Psoas muscle (tissue), 7 donors: ENCODE measurements at regions not wholly inside any gene's neighbourhood (a gene's known extent, or its start where the extent isn't known, plus 50 kb on each side); places are given as distances from the start of the nearest gene placed in this dataset.

ENCODE experiments used
- ATAC-seq, 4 donors: fragments of 200-7000 bp; cut with Tn5 transposase; one replicate each; pipeline ENCODE4 v1.9.1; 2020; ENCODE audit warnings: moderate library complexity in 3 of 4, mild to moderate bottlenecking in 2 of 4
- DNase-seq, 2 donors: peaks; one replicate each; pipeline ENCODE4 v3.0.0-alpha.2; 2020
- H3K27ac ChIP-seq: fragments of 200-600 bp; one replicate; pipeline ENCODE4 v1.8.0; 2022
- H3K27me3 ChIP-seq, 3 donors: fragments of 200-600 bp in 1 of 3; one replicate each; pipeline versions ENCODE4 v1.6.1 to v1.8.0; 2013 to 2022; ENCODE audit warnings: low read length in 2 of 3, mild to moderate bottlenecking in 2 of 3, moderate library complexity in 1 of 3; ENCODE audit not compliant: insufficient read depth in 3 of 3
- H3K36me3 ChIP-seq, 2 donors: fragments of 200-600 bp in 1 of 2; one replicate each; pipeline versions ENCODE4 v1.6.1 to v1.8.0; 2013 to 2022; ENCODE audit warnings: low read depth in 1 of 2, mild to moderate bottlenecking in 1 of 2, moderate library complexity in 1 of 2; ENCODE audit not compliant: insufficient read depth in 1 of 2
- H3K4me1 ChIP-seq: fragments of 200-600 bp; one replicate; pipeline ENCODE4 v1.8.0; 2022
- H3K4me3 ChIP-seq: fragments of 200-600 bp; one replicate; pipeline ENCODE4 v1.8.0; 2022; ENCODE audit warnings: mild to moderate bottlenecking
- H3K9me3 ChIP-seq: fragments of 200-600 bp; one replicate; pipeline ENCODE4 v1.8.0; 2022
- CTCF ChIP-seq: fragments of 200-600 bp; IDR thresholded peaks from one replicate; pipeline ENCODE4 v1.8.0; 2022; ENCODE audit warnings: antibody characterized with exemption
- WGBS, 3 donors: extraction: QIAGEN DNeasy Blood & Tissue Kit; methylation state at CpG; one replicate each; pipeline versions ENCODE4 v1.1.6 to v1.1.7; 2013; 5-methylcytosine and 5-hydroxymethylcytosine counted together
- intact Hi-C, 2 donors: fragments of 100-400 bp; cut with DNase I; formaldehyde crosslinking; loops; one replicate each; pipeline versions ENCODE4 v1.11.0 to v1.14.2; 2022
- donor health status: healthy with polysubstance abuse.
- donor health status: DM: no; HTN: no; CAD: no; lungs with moderate emphysema.
- donor health status: Bipolar disorder and iron deficiency.
- donor health status: healthy.
- donor health status: DM: yes; HTN: yes; CAD: no.
- donor health status: DM: no; HTN: no; CAD: no.
- donor health status: DM: yes; HTN: yes; CAD: no.

GRCh38 chr1:209400351-209401220 is 182.9 kb upstream of the CAMK1G start:
- no peaks in the 10 kb centered on the region for H3K4me1 ChIP-seq
- intact Hi-C loops, result no loop called here
- H3K36me3 ChIP-seq, result no peaks in the 10 kb centered on the region
- no peak for DNase-seq
- no peak for ATAC-seq
- no peak overlapping the region for H3K4me3 ChIP-seq
- H3K27me3 ChIP-seq, result peaks cover 0 to 4% (median 2%) of the 10 kb centered on the region in 3 donors
- WGBS, 3 donors, result 74 to 79% (median 77%) methylated on average over 7 of the region's 7 CpGs
- H3K9me3 ChIP-seq, result no peaks in the 10 kb centered on the region
- H3K27ac ChIP-seq, result no peak overlapping the region
- no peak for TF ChIP-seq CTCF

DNA sequence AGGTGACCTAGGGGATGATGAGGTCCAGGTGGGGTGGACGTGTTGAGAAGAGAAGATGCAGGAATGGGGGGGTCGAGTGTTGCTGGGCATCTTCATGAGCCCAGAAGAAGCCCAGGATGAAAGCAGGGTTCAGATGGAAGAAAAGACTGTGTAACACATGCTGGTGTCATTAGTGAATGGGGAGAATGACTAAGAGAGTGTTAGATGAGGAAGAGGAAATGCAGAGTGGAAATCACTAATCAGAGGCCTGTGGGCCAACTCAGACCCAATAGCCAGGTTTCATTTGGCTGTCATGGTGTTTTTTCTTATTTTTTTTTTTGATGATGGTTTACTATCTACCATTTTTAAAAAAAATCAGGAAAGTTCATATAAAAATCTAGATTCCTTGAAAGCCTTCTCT is 180.8 kb upstream of the CAMK1G start:
- H3K36me3 ChIP-seq, result no peaks in the 10 kb centered on the region
- TF ChIP-seq CTCF, result no peak
- peaks cover 0 to 4% (median 2%) of the 10 kb centered on the region in 3 donors for H3K27me3 ChIP-seq
- no peaks in the 10 kb centered on the region for H3K4me1 ChIP-seq
- H3K4me3 ChIP-seq, result no peak overlapping the region
- DNase-seq, result no peak
- intact Hi-C loops, result no loop called here
- WGBS, 3 donors, result 62 to 73% (median 73%) methylated on average over 2 of the region's 2 CpGs
- no peak for ATAC-seq
- no peaks in the 10 kb centered on the region for H3K9me3 ChIP-seq
- no peak overlapping the region for H3K27ac ChIP-seq

GRCh38 chr1:209403921-209404320 is 179.6 kb upstream of the CAMK1G start:
- no peak for ATAC-seq
- no peak for TF ChIP-seq CTCF

DNA sequence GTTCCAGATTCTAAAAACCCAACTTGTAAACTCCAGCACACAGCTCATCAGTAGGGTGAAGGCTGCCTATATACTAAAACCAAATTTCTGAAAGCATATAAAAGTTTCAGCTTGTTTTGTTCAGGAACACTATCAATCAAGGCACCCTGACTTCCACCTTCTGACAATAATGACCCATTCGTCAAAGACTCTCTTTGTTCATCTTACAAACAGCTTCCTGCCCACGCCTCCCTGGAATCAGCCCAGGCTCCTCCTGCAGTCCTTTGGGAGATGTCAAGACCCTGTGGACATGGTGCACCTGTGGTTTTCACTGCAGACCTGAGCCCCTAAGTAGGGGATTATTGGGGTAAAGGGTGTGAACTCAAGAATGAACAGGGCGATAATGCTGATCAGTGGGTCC is 178.9 kb upstream of the CAMK1G start:
- Histone ChIP-seq H3K9me3 (no peaks in the 10 kb centered on the region), H3K27ac (no peak overlapping the region), H3K36me3 (no peaks in the 10 kb centered on the region), H3K4me1 (no peaks in the 10 kb centered on the region), H3K4me3 (no peak overlapping the region), H3K27me3 (peaks cover 0 to 2% (median 0%) of the 10 kb centered on the region in 3 donors)
- WGBS, 3 donors, result 38 to 54% (median 53%) methylated on average over 3 of the region's 3 CpGs
- ATAC-seq (no peak), DNase-seq (no peak)
- no peak for TF ChIP-seq CTCF
- intact Hi-C loops, result no loop called here

More at GRCh38 chr1:209403921-209404320, 179.6 kb upstream of the CAMK1G start:
- Histone ChIP-seq H3K36me3 (no peaks in the 10 kb centered on the region), H3K4me1 (no peaks in the 10 kb centered on the region), H3K9me3 (no peaks in the 10 kb centered on the region), H3K27ac (no peak overlapping the region), H3K27me3 (peaks cover 0 to 2% (median 0%) of the 10 kb centered on the region in 3 donors), H3K4me3 (no peak overlapping the region)
- 76 to 93% (median 91%) methylated on average over 7 of the region's 7 CpGs for WGBS, 3 donors
- DNase-seq, result no peak
- intact Hi-C loops, result no loop called here
